Testis (tissue), 2 donors: ENCODE measurements at regions not wholly inside any gene's neighbourhood (a gene's known extent, or its start where the extent isn't known, plus 50 kb on each side); places are given as distances from the start of the nearest gene placed in this dataset.

Experiments
- DNase-seq: peaks from one replicate; pipeline ENCODE4 v3.0.0-alpha.2; 2019
- H3K27ac ChIP-seq, 2 donors: fragments of 200-600 bp; sonication (generic); one replicate each; pipeline ENCODE4 v1.5.1; 2019
- H3K27me3 ChIP-seq: fragments of 200-600 bp; sonication (generic); one replicate; pipeline ENCODE4 v1.5.1; 2019
- H3K36me3 ChIP-seq: fragments of 200-600 bp; sonication (generic); one replicate; pipeline ENCODE4 v1.5.1; 2017; ENCODE audit warnings: low read depth; ENCODE audit errors: missing control alignments
- H3K4me1 ChIP-seq: fragments of 200-600 bp; sonication (generic); one replicate; pipeline ENCODE4 v1.5.1; 2019
- H3K4me3 ChIP-seq, 2 donors: fragments of 200-600 bp; sonication (generic); one replicate each; pipeline ENCODE4 v1.5.1; 2017 to 2019
- H3K9me3 ChIP-seq: fragments of 200-600 bp; sonication (generic); one replicate; pipeline ENCODE4 v1.5.1; 2017
- CTCF ChIP-seq, 3 experiments: fragments of 450-650 bp in 2 of 3; fragments of 200-600 bp in 1 of 3; sonication (generic) in 1 of 3; IDR thresholded peaks; one replicate each; pipeline ENCODE4 v1.5.1; 2016 to 2019; ENCODE audit warnings: antibody characterized with exemption in 3 of 3, mild to moderate bottlenecking in 2 of 3, moderate library complexity in 1 of 3
- POLR2A ChIP-seq: fragments of 450-650 bp; IDR thresholded peaks from one replicate; pipeline ENCODE4 v1.6.1; 2017; ENCODE audit warnings: antibody characterized with exemption, mild to moderate bottlenecking, moderate library complexity
- WGBS, 2 donors: methylation state at CpG; one replicate each; pipeline ENCODE4 v1.1.5; 2018; 5-methylcytosine and 5-hydroxymethylcytosine counted together
- intact Hi-C: fragments of 100-400 bp; cut with DNase I; formaldehyde crosslinking; loops from one replicate; pipeline ENCODE4 v1.15.1; 2023; ENCODE audit warnings: low total_unique reads

- TF ChIP-seq CTCF (IDR thresholded peaks at IDR 0.05) (no peak), POLR2A (no peak)
- no peaks in the 10 kb centered on the region for H3K27me3 ChIP-seq
- no peak for DNase-seq
- no peaks in the 10 kb centered on the region for H3K36me3 ChIP-seq
- no peak overlapping the region for H3K27ac ChIP-seq
- H3K4me1 ChIP-seq = no peaks in the 10 kb centered on the region
- intact Hi-C loops = no loop called here
- H3K4me3 ChIP-seq = no peak overlapping the region
- WGBS, 2 donors = 80 to 84% methylated on average over 2 of the region's 2 CpGs
- no peaks in the 10 kb centered on the region for H3K9me3 ChIP-seq
Measured at GRCh38 chr7:109950256-109950655, 1140.7 kb upstream of the LRRN3 start.

- WGBS, 2 donors = 63% methylated on average over 3 of the region's 3 CpGs
- H3K27ac ChIP-seq = no peak overlapping the region
- H3K9me3 ChIP-seq = no peaks in the 10 kb centered on the region
- H3K4me3 ChIP-seq = no peak overlapping the region
- intact Hi-C loops = no loop called here
- no peaks in the 10 kb centered on the region for H3K27me3 ChIP-seq
- H3K36me3 ChIP-seq = no peaks in the 10 kb centered on the region
- TF ChIP-seq CTCF (IDR thresholded peaks at IDR 0.05) (no peak), POLR2A (no peak)
- DNase-seq = no peak
- H3K4me1 ChIP-seq = no peaks in the 10 kb centered on the region
Measured at GRCh38 chr7:109950821-109951564, 1139.9 kb upstream of the LRRN3 start.

GRCh38 chr7:109951565-109951928 lies 1139.4 kb upstream of the LRRN3 start:
- TF ChIP-seq CTCF (IDR thresholded peaks at IDR 0.05) = no peak
- TF ChIP-seq POLR2A = no peak
- H3K36me3 ChIP-seq = no peaks in the 10 kb centered on the region
- H3K9me3 ChIP-seq = no peaks in the 10 kb centered on the region
- no peak overlapping the region for H3K27ac ChIP-seq
- WGBS, 2 donors = 86 to 87% methylated on average over 4 of the region's 4 CpGs
- no peak overlapping the region for H3K4me3 ChIP-seq
- intact Hi-C loops = no loop called here
- no peaks in the 10 kb centered on the region for H3K4me1 ChIP-seq
- DNase-seq = no peak
- no peaks in the 10 kb centered on the region for H3K27me3 ChIP-seq

GRCh38 chr7:109955986-109956385 lies 1134.9 kb upstream of the LRRN3 start:
- Histone ChIP-seq H3K4me3 (no peak overlapping the region), H3K27ac (no peak overlapping the region), H3K36me3 (no peaks in the 10 kb centered on the region), H3K9me3 (no peaks in the 10 kb centered on the region), H3K27me3 (no peaks in the 10 kb centered on the region), H3K4me1 (no peaks in the 10 kb centered on the region)
- intact Hi-C loops = no loop called here
- DNase-seq = no peak
- no peak for TF ChIP-seq CTCF (IDR thresholded peaks at IDR 0.05)
- no peak for TF ChIP-seq POLR2A

- H3K27ac ChIP-seq = no peak overlapping the region
- DNase-seq = no peak
- no peaks in the 10 kb centered on the region for H3K9me3 ChIP-seq
- H3K4me1 ChIP-seq = no peaks in the 10 kb centered on the region
- H3K36me3 ChIP-seq = no peaks in the 10 kb centered on the region
- TF ChIP-seq POLR2A (no peak), CTCF (IDR thresholded peaks at IDR 0.05) (no peak)
- H3K27me3 ChIP-seq = no peaks in the 10 kb centered on the region
- intact Hi-C loops = no loop called here
- no peak overlapping the region for H3K4me3 ChIP-seq
Measured at GRCh38 chr7:109956916-109957315, 1134.0 kb upstream of the LRRN3 start.
